GM19043 (cell line): ENCODE measurements at regions not wholly inside any gene's neighbourhood (a gene's known extent, or its start where the extent isn't known, plus 50 kb on each side); places are given as distances from the start of the nearest gene placed in this dataset.

Source experiments
- ATAC-seq: cut with Tn5 transposase; IDR thresholded peaks from one replicate; pipeline ENCODE4 v1.9.1; 2021; ENCODE audit warnings: low read depth; ENCODE audit not compliant: unreplicated experiment

GRCh38 chr18:60753753-60754152, 381.2 kb upstream of the MC4R start:
- no peak for ATAC-seq

DNA sequence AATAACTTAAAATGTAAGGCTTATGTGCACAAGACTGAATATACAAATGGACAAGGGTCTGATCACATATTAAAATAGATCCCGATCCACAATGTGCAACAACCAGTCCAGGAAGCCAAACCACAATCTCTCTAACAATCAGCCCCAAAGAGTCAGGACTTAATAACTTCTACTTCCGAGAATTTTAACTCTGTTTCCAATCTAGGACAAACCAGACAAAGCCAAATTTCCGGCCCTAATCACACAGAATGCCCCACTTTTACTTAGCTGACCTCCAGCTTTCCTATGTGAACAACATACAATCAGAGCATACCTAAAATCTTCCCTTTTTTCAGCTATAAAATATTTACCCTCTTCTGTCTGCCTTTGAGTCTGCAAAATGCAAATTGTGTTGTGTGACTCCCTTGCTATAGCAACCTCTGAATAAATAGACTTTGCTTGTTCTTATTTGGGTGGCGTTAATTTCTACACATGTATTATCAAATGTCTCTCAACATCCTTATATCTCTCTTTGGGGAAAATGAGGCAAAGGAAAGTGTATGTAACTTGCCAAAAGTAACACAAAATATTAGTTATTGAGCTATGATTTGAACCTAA, 381.9 kb upstream of the MC4R start:
- ATAC-seq: no peak

GRCh38 chr18:60755134-60755533, 382.6 kb upstream of the MC4R start:
- ATAC-seq: no peak

GRCh38 chr18:60775978-60776377, 403.4 kb upstream of the MC4R start:
- ATAC-seq: no peak

- ATAC-seq: no peak
Measured at GRCh38 chr18:60784161-60784560, 411.6 kb upstream of the MC4R start.

- no peak for ATAC-seq
Measured at GRCh38 chr18:60794802-60795201, 422.2 kb upstream of the MC4R start.

GRCh38 chr18:60804415-60804814, 431.8 kb upstream of the MC4R start:
- no peak for ATAC-seq

DNA sequence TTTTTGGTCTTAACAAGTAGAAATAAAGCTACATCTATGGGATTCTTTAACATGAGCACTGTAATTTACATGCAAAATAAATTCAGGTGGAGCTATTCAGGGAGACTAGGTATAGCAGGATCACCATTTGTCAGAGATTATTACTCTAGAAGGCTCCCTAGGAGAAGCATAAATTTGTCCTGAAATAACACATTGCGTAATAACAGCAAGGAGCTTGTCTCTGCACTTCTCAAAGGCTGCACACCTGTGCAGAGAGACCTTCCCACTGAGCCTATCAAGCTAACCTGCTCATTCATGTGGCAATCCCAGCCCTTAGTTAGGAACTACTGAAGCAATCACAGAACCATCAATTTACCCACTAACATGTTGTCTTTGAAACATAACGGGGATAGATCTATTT, 437.4 kb upstream of the MC4R start:
- no peak for ATAC-seq

GRCh38 chr18:60812921-60813320, 440.3 kb upstream of the MC4R start:
- no peak for ATAC-seq

- ATAC-seq: no peak
Measured at GRCh38 chr18:60826346-60826745, 453.8 kb upstream of the MC4R start.

DNA sequence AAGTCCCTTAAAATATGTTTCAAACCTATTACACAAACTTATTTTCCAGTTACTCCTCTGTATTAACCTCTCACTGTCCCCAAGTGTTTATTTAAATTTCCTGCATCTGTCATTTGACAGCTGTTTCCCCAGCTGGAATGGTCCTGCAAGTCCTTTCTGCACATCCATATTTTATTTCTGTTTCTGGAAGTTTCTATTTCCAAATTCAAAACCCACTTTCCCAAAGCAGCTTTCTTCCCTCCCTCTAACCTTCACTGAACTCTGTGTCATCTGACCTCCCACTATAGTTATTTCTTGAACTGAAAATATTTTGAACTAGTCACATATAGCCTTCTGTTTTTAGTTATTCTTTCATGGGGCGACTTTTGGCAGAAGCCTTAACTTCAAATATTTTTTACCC, 459.4 kb upstream of the MC4R start:
- ATAC-seq: no peak

GRCh38 chr18:60838677-60839076, 466.1 kb upstream of the MC4R start:
- ATAC-seq: no peak

- no peak for ATAC-seq
Measured at GRCh38 chr18:60846396-60846795, 473.8 kb upstream of the MC4R start.

DNA sequence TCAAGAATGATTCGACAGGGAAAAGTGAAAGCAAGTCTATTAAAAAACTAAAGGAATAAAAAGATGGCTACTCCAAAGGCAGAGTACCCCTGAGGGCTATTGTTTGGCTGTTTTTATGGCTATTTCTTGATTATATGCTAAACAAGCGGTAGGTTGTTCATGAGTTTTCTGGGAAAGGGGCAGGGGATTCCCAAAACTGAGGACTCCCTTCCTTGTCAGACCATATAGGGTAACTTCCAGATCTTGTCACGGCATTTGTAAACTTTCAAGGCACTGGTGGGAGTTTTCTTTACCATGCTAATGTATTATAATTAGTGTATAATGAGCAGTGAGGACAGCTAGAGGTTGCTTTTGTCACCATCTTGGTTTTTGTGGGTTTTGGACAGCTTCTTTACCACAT, 474.9 kb upstream of the MC4R start:
- ATAC-seq: no peak

- no peak for ATAC-seq
Measured at GRCh38 chr18:60861575-60861974, 471.7 kb upstream of the CDH20 start.

GRCh38 chr18:60862988-60863387, 470.2 kb upstream of the CDH20 start:
- ATAC-seq: no peak

DNA sequence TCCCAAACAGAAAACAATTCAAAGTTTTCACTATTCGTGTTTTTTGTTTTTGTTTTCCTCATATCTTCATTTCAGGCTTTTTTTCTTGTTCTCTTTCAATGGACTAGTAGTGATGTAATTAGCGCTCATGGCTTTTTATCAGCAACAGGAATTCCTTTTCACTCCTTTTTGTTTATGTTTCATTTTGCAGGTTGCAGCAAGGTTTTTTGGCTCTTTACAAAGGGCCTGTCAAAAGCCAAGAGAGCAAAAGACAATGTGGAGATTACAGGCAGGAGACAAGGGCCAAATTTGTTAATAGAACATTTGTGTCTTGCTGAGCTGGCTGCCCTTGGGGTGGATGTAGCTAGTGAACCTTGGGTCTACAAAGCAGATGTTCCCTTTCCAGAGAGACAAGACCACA, 467.4 kb upstream of the CDH20 start:
- no peak for ATAC-seq

DNA sequence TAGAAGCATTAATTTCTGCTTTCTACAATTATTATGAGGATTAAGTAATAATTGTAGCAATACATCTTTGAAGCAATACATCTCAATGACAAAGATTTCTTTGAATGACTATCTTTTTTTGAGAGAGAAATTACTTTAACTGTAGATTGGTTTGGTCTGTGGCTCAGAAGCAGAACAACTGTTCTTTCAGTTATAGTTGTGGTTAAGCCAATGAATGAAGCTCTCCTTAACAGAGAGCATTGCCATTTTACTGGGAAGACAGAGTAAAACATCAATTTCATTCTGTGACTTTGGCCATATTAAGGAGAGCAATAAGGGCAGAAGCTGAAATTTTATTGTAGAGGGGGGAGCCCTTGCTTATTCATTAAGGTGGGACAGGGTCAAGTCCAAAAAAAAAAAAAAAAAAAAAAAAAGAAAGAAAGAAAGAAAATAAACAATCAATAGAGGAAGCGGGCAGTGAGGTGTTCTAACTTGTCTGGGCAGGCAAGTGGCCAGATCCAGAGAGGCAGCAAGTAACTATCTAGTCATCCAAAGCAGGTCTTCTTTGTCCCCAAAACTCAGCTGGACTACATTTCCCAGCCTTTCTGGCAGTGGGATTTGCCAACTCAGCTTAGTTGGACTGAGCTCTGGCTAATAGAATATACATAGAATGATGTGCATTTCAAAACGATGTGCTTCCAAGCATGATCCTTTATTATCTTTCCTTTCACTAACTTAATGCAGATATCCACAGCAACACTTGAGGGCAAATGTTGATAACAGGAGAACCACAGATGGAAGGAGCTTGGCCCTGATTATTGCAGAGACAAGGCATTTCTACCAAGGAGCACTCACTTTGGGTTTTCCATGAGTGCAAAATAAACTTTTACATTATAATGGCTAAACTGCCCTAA, 462.7 kb upstream of the CDH20 start:
- no peak for ATAC-seq

- ATAC-seq: no peak
Measured at GRCh38 chr18:60872434-60872833, 460.8 kb upstream of the CDH20 start.

DNA sequence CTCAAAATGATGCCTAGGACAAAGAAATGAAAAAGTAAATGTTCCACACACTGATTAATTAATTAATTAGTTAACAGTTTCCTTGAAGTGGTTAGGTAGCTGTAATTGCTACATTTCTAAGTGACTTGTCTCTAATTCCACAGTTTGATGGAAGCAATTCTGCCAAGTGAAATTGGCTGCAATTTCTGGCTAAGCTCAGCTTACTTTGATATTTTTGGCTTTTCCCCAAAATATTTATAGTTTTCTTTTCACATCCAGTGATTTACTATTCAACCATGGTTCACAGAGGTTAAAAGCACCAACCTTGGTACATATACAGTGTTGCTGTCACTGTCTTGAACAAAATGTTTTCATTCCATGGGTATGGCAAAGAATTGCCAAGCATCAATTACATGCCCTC, 459.5 kb upstream of the CDH20 start:
- no peak for ATAC-seq

DNA sequence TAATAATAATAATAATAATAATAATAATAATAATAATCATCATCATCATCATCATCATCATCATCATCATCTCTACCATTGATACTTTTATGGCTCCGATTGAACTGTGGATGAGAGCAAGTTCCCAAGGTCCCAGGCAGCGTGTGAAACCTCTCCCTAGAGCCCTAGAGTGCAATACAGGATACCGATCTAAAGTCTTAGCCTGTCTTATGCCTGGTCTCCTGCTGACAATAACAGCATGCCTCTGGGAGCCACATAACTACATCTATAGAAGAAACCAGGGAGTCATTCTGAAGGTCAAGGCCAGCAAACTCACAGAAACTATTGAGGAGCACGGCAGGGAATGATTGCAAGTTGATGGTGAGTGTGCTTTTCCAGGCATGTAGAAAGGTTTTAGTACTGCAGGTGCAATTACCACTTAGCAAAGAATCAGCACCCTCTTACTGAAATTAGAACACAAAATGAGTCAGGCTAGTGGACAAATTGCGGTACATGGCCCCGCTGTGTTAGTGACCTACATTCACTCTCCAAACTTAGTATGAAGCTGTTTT, 457.2 kb upstream of the CDH20 start:
- ATAC-seq: no peak

DNA sequence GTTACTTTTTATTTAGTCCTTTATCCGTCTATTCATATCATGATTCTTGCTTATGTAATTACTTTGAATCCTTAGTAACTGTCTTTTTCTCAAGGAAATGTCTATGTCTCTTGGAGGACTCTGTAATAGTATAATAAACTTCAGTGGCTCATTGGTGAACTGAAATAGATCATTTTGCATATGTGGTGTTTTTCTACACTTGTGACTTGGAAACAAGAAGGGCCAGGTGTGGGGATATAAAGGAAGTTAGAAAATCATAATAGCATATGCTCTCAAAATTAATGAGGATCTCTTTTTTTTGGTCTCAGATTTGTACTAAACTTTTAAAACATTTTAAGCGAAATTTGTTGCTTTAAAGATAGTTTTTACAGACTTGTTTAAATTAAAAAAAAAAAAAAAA, 453.0 kb upstream of the CDH20 start:
- no peak for ATAC-seq
